Chondrocyte (in vitro differentiated cells): ENCODE measurements at regions not wholly inside any gene's neighbourhood (a gene's known extent, or its start where the extent isn't known, plus 50 kb on each side); places are given as distances from the start of the nearest gene placed in this dataset.

Source experiments
- DNase-seq: peaks from one replicate; pipeline ENCODE4 v3.0.0; 2021; ENCODE audit warnings: mixed read lengths, low spot score
- H3K27ac Mint-ChIP-seq: one replicate; pipeline ENCODE4 v1.8.0; 2021; ENCODE audit warnings: mild to moderate bottlenecking, moderate library complexity, mixed read lengths; ENCODE audit not compliant: unreplicated experiment
- H3K27me3 Mint-ChIP-seq: 2 replicates; pipeline ENCODE4 v1.8.0; 2021; ENCODE audit warnings: low read depth, mixed read lengths
- H3K36me3 Mint-ChIP-seq: 2 replicates; pipeline ENCODE4 v1.8.0; 2021; ENCODE audit warnings: low read depth, mixed read lengths
- H3K4me1 Mint-ChIP-seq: 2 replicates; pipeline ENCODE4 v1.8.0; 2021; ENCODE audit warnings: low read depth, mild to moderate bottlenecking, mixed read lengths
- H3K4me3 Mint-ChIP-seq: one replicate; pipeline ENCODE4 v1.8.0; 2021; ENCODE audit warnings: mild to moderate bottlenecking, moderate library complexity, mixed read lengths; ENCODE audit not compliant: unreplicated experiment
- H3K9me3 Mint-ChIP-seq: 2 replicates; pipeline ENCODE4 v1.8.0; 2021; ENCODE audit warnings: low read depth, mixed read lengths
- CTCF ChIP-seq: fragments of 200-600 bp; sonication (generic); IDR thresholded peaks from 2 replicates; pipeline ENCODE4 v1.5.0; 2021; ENCODE audit warnings: antibody characterized with exemption, mild to moderate bottlenecking, moderate library complexity

DNA sequence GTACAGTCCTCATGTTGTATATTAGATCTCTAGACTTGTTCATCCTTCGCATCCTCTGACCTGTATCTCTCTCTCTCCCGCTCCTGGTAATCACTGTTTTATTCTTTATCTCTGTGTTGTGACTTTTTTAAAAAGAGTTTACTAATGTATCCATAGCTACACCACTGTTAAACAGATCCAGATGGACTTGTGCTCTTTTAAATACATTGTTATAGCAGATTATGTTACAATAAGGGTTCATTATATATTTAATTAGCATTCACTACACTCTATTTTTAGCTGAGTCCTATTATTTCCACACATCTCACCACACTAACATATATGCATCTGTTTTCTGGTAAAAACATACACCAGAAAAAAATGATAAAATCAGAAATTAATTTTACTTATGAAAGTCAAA is 90.5 kb downstream of the RBM43 start:
- no peak for DNase-seq
- no peaks in the 10 kb centered on the region for H3K4me1 Mint-ChIP-seq
- H3K36me3 Mint-ChIP-seq = no peaks in the 10 kb centered on the region
- no peak overlapping the region for H3K4me3 Mint-ChIP-seq
- H3K27me3 Mint-ChIP-seq = no peaks in the 10 kb centered on the region
- TF ChIP-seq CTCF = no peak
- no peaks in the 10 kb centered on the region for H3K9me3 Mint-ChIP-seq
- no peak overlapping the region for H3K27ac Mint-ChIP-seq

GRCh38 chr2:151166410-151166809 is 95.3 kb downstream of the RBM43 start:
- peaks cover 3% of the 10 kb centered on the region for H3K4me1 Mint-ChIP-seq
- no peaks in the 10 kb centered on the region for H3K9me3 Mint-ChIP-seq
- H3K4me3 Mint-ChIP-seq = no peak overlapping the region
- H3K27me3 Mint-ChIP-seq = no peaks in the 10 kb centered on the region
- no peak for DNase-seq
- H3K36me3 Mint-ChIP-seq = no peaks in the 10 kb centered on the region
- no peak for TF ChIP-seq CTCF
- H3K27ac Mint-ChIP-seq = no peak overlapping the region

GRCh38 chr2:151165105-151165684 is 96.5 kb downstream of the RBM43 start:
- Mint-ChIP-seq H3K27ac (no peak overlapping the region), H3K4me3 (no peak overlapping the region), H3K9me3 (no peaks in the 10 kb centered on the region), H3K36me3 (no peaks in the 10 kb centered on the region), H3K27me3 (no peaks in the 10 kb centered on the region), H3K4me1 (peaks cover 3% of the 10 kb centered on the region)
- no peak for TF ChIP-seq CTCF
- no peak for DNase-seq

DNA sequence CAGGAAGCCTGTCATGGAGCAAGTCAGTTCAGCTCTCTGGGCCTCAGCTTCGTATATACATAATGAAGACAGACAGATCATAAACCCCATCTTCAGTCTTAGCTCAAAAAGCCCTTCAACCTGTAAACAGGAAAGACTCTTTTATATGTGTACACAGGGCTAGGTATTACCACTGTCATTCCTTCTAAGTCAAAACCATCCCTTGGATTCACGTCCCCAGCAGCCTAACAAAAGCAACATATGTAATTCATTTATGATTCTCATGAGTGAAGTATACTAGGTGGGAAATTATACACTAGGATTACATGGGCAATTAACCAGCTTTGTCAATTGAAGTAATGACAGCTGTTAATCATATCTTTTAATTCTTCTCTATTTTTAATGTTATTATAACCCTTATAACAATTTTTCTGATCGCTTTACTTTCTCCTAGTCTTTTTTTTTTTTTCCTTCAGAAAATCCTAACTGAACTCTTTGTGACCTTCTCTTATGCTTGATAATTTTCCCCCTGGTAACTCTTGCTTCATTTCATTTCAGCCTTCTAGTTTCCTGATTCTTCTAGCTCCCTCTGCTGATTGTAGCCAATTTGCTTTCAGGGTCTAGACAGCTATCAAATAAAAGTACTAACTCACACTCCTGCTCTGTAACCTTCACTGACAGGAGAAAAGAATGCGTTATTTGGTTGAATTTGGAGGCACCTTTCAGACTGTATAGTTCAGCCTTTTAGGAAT is 99.7 kb downstream of the RBM43 start:
- H3K4me1 Mint-ChIP-seq = peaks cover 3% of the 10 kb centered on the region
- H3K36me3 Mint-ChIP-seq = no peaks in the 10 kb centered on the region
- H3K9me3 Mint-ChIP-seq = no peaks in the 10 kb centered on the region
- H3K27me3 Mint-ChIP-seq = no peaks in the 10 kb centered on the region
- no peak for DNase-seq
- peak; percentile 78 for TF ChIP-seq CTCF
- H3K4me3 Mint-ChIP-seq = no peak overlapping the region
- no peak overlapping the region for H3K27ac Mint-ChIP-seq

DNA sequence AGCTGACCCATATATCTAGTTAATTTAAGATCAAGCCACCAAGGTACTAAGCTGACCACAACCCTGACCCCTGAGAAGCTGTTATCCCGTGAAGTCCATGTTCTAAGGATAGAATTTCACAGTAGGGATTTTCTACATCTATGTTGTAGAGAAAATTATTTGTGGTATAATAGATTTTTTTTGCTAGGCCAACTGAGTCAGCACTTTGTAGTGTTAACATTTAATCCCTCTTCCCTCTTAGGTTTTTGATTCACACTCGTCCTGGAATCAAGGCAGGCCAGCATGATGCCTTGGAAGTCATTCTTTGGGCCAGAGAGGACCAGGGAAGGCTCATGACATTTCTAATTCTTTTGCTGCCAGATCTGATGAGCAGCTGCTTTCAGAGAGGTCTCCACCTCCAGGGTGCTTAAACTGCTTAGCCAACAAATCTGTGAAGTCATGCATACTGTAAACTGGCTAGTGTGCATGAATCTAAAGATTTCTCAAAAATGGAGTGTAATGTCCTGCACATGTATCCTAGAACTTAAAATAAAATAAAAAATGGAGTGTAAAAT is 102.5 kb downstream of the RBM43 start:
- no peak for DNase-seq
- Mint-ChIP-seq H3K27ac (no peak overlapping the region), H3K27me3 (no peaks in the 10 kb centered on the region), H3K9me3 (peaks cover 6% of the 10 kb centered on the region), H3K4me1 (peaks cover 3% of the 10 kb centered on the region), H3K4me3 (no peak overlapping the region), H3K36me3 (no peaks in the 10 kb centered on the region)
- no peak for TF ChIP-seq CTCF
